Brain pericyte (primary cell): ENCODE measurements at regions not wholly inside any gene's neighbourhood (a gene's known extent, or its start where the extent isn't known, plus 50 kb on each side); places are given as distances from the start of the nearest gene placed in this dataset.

Experiments
- DNase-seq: peaks from one replicate; pipeline ENCODE4 v3.0.0-alpha.2; 2012; ENCODE audit warnings: low read depth, low spot score

DNA sequence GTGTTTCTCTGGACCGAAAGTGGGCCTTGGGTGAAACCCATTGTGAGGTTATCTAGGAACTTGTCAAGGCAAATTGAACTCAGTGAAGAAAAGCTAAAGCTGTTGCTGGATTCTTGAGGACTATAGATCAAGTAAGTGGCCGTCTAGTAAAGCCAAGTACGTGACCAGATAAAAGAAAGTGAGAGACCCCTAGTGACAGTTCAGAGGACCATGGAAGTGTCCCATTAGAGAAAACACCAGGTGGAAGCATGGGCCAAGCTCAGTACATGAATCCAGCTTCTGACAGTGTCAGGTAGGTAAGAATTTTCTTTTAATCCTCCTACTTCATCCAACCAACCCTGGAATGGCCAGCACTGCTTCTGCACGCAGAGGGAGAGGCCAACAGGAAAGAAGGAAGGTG lies 349.3 kb upstream of the RGMA start:
- no peak for DNase-seq

DNA sequence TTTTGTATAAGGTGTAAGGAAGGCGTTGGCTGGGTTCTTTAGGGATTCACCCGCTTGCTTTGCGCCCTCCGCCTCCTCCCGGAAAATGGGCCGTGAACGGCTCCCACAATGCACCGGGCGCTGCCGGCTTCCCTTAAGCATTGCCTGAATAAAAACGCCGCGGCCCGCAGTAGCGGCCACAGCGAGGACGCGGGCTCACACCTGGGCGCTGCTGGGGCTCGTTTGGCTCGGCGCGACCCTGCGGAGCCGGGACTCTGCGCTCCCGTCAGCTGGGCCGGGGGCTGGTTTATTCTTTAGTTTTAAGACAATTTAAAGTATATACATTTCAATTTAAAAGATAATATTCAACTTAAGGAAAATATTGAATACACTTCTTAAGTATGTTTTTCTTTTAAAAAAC lies 343.5 kb upstream of the RGMA start:
- no peak for DNase-seq

DNA sequence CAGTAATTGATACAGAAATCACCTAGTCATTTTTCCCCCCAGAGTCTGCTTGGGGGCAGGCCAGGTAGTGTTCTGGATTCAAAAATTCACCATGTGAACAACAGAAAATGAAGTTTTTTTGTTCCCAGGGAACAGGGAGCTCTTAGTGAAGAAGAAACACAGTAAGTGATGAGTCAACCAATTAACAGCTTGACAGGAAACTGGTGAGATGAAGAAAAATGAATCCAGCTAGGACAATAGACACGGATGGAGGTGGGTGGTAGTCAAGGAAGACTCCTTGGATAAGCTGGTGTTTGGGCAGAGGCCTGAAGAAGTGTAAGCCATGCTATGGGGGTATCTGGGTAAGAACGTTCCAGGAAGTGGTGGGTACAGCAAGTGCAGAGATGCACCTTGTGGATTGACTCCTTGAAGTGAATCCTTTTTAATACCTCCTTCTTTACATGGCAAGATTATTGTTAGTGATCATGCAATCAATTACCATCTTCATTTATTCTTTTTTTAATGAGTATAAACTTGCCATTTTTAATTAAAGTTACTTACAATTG lies 339.9 kb upstream of the RGMA start:
- DNase-seq = no peak

GRCh38 chr15:93428150-93428549 lies 339.1 kb upstream of the RGMA start:
- no peak for DNase-seq

- DNase-seq = no peak
Measured at GRCh38 chr15:93424131-93424530, 335.1 kb upstream of the RGMA start.

GRCh38 chr15:93422476-93422875 lies 333.5 kb upstream of the RGMA start:
- no peak for DNase-seq

GRCh38 chr15:93420477-93420876 lies 331.5 kb upstream of the RGMA start:
- no peak for DNase-seq

DNA sequence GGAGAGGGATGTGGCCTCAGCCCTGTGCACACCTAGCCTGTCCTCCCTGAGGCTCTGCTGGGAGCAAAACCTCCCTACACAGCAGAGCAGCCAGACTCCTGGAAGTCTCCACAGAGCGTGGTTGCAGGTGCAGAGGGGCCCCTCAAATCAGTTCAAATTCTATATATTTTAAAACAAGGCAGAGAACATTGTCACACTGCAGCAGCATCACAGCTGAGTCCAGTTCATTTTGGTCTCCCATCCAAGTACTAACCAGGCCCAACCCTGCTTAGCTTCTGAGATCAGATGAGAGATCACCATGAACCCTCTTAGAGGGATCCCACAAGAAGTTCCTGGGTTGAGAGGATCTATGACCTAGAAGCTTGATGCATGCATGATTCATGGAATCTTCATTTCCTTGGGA lies 331.0 kb upstream of the RGMA start:
- DNase-seq = no peak

DNA sequence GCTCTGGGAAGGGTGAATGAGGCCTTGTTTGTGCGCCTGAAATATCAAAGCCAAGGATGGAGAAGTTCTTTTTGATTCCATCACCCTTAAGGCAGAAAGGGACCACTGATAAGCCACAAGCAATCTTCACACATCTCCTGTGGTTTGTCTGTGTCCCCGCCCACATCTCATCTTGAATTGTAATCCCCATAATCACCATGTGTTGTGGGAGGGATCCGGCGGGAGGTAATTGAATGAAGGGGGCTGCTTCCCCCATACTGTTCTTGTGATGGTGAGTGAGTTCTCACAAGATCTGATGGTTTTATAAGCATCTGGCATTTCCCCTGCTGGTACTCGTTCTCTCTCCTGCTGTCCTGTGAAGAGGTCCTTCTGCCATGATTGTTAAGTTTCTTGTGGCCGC lies 329.6 kb upstream of the RGMA start:
- no peak for DNase-seq

- DNase-seq = no peak
Measured at GRCh38 chr15:93417631-93418030, 328.6 kb upstream of the RGMA start.

DNA sequence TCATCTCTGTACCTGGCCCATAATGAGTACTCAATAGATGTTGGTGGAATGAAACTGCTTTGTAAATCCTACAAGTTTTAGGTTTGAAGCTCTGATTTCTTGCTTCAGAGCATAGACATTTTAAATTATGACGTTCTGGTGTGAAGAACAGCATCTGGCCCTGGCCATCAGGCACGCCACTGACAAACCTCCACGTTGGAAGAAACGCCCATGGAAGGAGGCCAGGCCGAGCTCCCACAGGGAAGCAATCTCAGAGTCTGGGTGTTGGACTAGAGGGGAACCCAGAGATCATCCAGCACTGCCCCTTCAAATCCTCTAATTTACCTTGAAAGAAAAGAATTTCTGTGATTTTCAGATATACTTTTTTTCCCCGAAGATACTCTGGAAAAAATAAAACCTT lies 328.1 kb upstream of the RGMA start:
- DNase-seq = no peak

DNA sequence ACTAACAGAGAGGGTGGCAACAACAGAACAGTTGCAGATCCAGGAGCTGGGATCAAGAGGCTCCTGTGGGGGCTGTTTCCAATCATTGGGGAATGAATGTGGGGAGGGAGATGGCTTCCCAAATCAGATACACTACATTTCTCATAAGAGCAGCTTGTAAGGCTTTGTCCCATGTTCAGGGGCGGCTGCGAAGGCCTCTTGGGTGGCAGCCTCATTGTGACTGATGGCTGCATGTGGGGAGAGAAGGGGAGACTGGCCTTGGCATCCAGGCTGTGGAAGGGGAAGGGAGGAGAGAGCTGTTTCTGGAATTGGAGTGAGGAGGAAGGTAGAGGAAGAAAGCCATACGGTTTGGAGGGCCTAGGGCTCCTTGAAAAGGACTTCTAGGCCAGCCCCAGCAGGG lies 326.6 kb upstream of the RGMA start:
- DNase-seq = no peak

DNA sequence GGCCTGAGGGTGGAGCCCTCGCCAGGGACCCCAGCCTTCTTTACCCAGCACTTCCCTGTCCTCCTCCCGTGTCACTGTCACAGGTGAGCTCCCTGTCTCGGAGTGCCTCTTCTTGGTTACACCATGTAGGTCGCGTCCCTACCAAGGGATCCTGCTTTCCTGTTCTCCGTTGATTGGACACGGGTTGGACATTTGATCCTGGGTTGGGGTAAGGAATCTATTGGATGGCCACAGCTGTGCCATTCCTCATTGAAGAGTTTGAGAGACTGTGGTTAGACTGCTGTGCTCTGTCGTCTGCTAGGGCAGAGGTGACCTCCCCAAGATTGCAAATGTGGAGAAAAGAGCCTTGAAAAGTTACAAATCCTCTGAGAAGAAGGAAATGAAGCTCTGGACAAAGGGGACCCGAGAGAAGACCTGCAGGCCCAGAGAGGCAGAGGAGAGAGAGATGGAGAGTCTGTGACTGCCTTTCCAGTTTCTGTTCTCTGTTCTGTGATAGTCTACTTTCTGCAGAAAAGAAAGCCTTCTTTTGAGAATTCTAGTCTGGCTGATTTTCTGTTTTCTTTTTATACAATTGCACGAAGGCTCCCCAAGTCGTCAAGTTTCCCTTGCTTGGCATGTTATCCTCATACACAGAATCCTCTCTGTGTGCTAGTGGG lies 325.7 kb upstream of the RGMA start:
- no peak for DNase-seq

GRCh38 chr15:93413745-93414144 lies 324.7 kb upstream of the RGMA start:
- DNase-seq = no peak

DNA sequence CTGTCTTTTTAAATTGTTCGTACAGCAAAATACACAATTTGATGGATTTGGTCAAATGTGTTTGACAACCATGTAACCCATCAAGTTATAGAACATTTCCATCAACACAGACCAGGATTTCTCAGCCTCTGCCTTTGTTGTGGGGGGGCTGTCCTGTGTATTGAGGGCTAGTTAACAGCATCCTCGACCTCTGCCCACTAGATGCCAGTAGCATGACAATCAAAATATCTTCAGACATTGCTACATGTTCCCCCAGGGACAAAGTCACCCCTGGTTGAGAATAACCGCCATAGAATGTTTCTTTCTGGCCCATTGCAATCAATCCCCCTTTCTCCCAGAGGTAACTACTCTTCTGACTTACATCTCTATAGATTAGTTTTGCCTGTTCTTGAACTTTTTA lies 310.1 kb upstream of the RGMA start:
- no peak for DNase-seq

DNA sequence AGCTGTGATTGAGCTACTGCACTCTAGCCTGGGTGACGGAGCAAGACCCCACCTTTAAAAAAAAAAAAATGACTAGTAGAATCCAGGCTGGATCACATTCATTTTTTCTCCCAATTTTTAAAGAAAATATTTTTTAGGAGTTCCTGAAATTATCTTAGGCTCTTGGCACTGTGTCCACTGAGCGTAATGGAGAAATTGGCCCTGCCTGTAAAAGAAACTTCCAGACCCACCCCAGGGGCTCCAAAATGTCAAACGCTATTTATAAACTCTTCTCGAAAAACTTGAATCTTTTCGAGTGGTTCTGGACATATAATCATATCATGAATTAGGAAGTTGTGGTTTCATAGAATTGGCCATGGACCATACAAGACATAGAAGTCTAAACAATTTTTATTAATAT lies 300.2 kb upstream of the RGMA start:
- DNase-seq = no peak

- no peak for DNase-seq
Measured at GRCh38 chr15:93384886-93385285, 295.9 kb upstream of the RGMA start.

DNA sequence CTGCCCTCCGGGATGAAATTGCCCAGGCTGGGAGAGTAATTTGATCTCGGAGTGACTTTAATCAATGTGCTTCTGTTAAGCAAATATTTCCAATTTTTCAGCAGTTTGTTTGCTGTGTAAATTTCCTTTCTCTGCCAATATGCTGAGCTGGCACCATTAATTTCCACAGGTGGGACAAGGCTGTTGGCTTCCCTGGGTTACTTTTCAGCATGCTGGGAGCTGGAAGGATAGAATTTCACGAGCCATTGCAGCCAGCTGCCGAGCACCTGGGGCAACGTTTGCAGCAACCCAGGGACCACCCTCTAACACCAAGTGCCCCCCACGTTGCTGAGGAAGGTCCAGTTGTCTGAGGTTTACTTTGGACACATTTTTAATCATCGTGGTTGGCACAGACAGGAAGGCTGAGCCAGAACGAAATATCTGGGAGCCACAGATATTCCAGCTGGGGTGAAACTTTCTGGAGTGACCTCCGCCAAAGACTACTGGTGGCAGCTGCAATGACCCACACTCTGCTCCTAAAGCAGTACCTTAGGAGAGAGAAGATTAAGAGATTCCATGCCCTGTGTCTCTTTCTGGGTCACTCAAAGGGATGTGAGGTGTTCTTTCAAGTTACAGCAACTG lies 293.3 kb upstream of the RGMA start:
- DNase-seq = no peak

DNA sequence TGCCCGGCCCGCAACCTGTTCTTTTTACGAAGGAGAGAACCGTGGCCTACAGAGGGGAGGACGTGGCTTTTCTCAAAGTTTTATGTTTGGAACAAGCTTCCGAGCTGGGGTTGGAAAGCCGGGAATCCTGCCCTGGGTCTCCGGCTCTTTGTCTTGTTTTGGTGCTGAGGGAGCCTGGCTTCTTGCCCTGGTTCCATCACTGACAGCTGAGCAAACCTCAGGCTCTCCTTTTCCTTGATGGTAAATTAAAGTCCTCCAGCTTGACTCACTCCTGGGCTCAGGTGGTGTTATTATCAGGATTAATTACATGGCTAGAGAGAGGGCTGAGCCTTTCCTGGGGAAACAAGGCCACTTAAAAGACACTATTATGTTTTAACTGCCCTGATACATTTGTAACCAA lies 289.5 kb upstream of the RGMA start:
- no peak for DNase-seq

- no peak for DNase-seq
Measured at GRCh38 chr15:93372865-93373223, 283.8 kb upstream of the RGMA start.

DNA sequence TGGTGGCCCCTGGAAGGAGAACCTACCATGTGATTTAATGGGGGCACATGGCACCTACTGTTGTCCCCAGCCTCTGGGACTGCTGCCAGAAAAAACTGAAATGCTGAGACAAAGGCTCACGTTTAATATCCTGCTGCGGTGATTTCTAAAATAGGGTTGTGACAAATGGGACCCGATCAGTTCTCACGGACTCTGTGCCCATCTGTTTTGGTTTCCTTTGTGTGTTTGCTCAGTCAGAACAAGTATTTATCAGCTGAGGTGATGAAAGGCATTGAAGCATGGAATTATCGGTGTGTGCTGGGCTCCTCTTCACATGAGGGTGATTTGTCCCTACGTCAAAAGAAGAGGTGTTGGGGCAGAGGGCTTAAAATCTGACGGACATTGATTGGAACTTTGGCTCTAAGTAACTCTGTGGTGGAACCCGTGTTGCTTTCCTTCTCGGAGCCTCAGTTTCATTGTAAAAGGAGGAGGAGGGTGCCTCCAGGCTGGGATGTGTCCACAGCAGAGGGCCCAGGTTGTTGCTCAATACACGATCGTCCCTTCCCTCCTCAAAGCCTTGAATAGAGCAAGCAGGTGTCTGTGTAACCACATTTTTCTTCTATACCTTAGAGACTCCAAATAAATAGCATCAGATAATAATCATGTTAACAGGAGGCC lies 283.3 kb upstream of the RGMA start:
- DNase-seq = no peak

DNA sequence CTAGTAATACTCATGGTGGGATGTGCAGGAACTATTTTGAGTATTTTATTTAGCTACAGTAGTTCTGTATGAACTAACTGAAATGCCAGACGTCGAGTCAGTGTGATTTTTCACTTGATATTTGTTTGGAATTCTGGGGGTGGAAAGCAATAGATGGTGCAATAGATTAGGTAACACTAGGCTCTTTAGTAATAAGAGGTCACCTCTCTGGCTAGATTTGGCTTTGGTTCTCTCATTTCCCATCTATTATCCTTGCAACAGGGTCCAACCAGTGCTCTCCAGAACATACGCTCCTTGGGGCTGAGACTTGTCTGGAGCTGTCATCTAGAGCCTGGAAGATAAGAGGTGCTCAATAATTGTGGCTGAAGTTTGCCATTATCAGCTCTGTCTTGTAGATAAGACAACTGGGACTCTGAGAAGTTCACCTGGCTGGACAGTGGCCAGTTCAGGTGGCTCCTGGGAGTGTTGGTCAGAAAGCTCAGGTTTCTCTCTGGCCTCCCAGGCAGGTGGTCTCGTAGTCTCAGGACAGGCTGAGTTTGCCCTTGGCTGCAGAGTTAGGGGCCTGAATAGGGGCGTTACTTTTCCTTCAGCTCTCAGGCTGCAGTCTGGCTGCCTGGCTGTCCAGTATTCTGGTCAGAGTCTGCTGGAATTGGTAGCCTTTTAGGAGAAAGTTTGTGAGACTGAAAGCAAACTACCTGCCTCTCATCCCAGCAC lies 277.5 kb upstream of the RGMA start:
- no peak for DNase-seq

DNA sequence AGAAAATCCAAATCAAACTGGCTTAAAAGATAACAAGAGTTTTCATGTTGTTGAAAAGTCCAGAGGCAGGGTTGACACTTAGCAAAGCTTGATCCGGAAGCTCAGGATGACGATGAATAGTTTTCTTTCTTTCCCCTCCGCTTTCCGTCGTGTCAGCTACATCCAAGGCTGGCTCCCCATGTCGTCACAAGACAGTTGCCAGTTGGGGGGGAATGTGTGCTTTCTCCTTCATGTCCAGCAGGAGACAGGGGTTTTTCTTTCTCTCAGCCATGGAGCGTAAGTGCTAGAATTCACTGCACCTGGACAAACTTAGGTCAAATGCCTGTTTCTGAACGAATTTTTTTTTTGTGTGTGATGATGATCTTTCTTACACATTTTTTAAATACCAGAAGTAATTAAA lies 273.8 kb upstream of the RGMA start:
- DNase-seq = no peak
